NCI-H1105 treated with DMSO at 0.1 percent for 48 hours (cell line): ENCODE measurements at regions not wholly inside any gene's neighbourhood (a gene's known extent, or its start where the extent isn't known, plus 50 kb on each side); places are given as distances from the start of the nearest gene placed in this dataset.
"Not testable (repeated sequence)": the region's sequence is repeated elsewhere in the genome, so short reads cannot be mapped to it uniquely, and the experiment has no call there.

Source experiments
- DNase-seq: peaks from one replicate; lab custom pipeline; 2025; lab: John Stamatoyannopoulos, UW

- no peak for DNase-seq
These were observed 252.5 kb downstream of the SMAD2 start for GRCh38 chr18:47677952-47678351.

- DNase-seq, result no peak
These were observed 260.6 kb downstream of the SMAD2 start for GRCh38 chr18:47669815-47670214.

DNA sequence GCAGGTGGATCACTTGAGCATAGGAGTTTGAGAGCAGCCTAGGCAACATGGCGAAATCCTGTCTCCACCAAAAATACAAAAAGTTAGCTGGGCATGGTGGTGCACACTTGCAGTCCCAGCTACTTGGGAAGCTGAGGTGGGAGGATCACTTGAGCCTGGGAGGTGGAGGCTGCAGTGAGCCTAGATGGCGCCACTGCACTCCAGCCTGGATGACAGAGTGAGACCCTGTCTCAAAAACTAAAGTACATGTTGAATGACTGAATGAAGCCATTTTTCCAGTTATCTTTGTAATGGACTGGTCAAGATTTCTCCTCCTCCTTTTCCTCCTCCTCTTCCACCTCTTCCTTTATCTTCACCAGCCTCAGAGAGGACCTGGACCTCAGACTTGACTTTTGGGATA lies 272.0 kb downstream of the SMAD2 start:
- no peak for DNase-seq

- no peak for DNase-seq
These were observed 275.5 kb downstream of the SMAD2 start for GRCh38 chr18:47654988-47655387.

DNA sequence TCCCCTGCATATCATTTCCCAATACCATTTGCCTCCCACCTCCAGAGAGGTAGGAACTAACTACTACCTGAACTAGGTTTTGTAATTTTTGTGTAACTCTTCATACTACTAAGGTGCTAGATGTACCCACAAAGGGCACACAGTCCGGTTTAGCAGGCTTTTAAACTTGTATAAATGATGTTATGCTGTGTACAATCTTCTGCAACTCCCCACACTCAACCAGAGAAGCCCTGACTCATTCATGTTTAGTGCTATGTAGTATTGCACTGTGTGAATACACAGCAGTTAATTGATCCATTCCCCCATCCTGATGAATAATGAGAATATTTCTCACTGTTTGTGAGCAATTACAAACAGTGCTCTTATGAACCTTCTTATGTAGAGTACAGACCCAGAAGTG lies 285.6 kb downstream of the SMAD2 start:
- DNase-seq, result no peak

DNA sequence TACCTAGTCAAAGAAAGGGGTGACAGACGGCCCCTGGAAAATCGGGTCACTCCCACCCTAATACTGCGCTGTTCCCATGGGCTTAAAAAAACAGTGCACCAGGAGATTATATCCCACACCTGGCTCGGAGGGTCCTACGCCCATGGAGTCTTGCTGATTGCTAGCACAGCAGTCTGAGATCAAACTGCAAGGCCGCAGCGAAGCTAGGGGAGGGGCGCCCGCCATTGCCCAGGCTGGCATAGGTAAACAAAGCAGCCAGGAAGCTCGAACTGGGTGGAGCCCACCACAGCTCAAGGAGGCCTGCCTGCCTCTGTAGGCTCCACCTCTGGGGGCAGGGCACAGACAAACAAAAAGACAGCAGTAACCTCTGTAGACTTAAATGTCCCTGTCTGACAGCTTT lies 292.9 kb downstream of the SMAD2 start:
- DNase-seq, result not testable (repeated sequence)

DNA sequence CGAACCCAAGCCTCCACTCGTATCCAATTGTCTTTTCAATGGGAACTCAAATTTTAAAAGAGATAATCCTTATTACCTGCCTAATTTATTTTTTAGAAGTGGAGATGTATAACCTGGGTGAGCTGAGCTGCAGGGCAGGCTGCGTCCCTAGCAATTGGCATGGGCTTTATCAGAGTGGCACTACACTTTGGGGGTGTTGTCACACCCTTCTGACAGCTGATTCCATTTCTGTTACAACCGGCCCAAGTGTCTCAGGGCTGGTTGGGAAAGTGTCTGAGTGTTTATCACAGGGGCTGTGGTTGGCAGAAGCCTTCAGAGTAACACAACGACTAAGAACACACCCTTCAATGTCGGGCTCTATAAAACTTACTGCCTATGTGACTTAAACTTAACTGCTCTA lies 295.0 kb downstream of the SMAD2 start:
- DNase-seq, result no peak

- no peak for DNase-seq
These were observed 297.4 kb downstream of the SMAD2 start for GRCh38 chr18:47632970-47633635.

GRCh38 chr18:47628893-47629292 lies 301.6 kb downstream of the SMAD2 start:
- no peak for DNase-seq

DNA sequence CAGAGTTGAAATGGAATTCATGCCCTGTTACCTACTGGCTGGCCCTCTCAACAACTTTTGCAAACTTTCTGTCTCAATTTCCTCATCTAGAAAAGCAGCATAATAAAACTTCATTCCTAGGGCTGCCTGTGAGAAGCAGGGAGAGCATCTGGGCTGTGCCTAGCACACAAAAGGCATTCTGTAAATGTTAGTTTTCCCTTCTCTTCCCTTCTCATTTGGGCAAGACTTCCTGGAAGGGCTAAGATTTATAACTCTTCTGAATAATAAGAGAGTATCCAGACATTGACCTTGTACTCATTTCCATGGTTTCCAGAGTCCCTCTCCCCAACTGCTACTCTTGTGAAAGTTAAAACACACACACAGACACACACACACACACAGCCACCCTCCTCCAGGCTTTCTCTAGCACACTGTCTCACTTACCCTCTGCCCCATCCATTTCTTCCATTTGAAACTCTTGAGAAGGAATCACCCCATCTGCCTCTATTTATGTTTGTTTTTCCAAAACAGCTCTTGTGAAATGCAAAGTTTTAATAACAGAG lies 302.1 kb downstream of the SMAD2 start:
- no peak for DNase-seq

DNA sequence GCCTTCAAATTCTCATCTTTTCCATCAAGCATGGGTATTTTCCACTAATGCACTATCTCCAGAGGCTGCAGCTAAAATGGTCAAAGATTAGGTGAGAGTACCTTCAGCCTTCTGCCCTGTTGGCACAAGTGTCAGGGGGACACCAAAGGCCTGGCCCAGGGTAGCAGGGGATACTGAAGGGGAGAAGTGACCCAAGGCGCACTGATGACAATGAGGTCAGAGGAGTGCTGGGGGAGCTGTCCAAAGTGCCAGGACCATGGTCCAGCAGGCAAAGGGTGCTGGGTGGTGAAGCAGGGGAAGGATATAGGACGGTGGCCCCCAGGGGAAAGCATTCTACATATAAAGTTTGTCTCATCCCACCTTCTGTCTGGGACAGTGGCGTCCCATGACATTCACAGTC lies 303.4 kb downstream of the SMAD2 start:
- DNase-seq, result no peak

GRCh38 chr18:47619771-47620448 lies 310.5 kb downstream of the SMAD2 start:
- no peak for DNase-seq

DNA sequence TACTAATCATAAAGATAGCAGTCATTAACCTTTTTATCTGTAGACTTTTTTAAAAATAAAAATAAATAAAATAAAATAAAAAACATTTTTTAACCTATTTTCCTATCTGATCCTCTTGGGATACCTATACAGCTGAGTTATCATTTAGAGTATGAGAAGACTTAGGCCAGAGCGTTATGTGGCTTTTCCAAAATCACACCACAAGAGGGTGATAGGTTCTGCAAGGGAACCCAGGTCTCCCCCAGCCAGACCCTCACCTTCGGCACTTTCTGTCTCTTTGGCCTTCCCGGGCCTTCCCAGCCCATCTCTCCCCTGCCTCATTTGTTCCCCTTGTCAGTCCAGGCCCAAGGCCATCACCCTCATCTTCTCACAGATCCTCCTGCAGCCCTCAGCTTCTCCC lies 311.7 kb downstream of the SMAD2 start:
- DNase-seq, result no peak

DNA sequence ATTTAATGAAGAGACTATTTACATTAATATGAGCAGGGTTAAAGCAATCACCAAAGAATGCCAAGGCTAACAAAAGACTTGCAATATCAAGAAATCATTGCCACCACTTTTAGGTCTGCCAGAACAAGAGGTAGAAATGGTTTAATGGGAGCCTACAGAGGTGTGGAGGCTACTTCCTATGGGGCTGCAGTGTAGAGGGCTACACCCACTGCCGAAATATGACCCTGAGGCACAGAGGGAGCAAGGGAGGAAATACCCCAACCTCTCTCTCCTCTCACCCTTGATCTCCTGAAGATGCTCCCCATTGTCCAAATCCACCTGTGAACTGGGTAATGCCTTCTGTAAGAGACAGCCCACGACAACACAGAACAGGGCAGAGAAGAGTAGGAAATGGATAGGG lies 315.4 kb downstream of the SMAD2 start:
- no peak for DNase-seq

GRCh38 chr18:47613929-47614328 lies 316.5 kb downstream of the SMAD2 start:
- no peak for DNase-seq

GRCh38 chr18:47611649-47612048 lies 318.8 kb downstream of the SMAD2 start:
- DNase-seq, result no peak

- DNase-seq, result no peak
These were observed 323.9 kb downstream of the SMAD2 start for GRCh38 chr18:47606526-47606925.

DNA sequence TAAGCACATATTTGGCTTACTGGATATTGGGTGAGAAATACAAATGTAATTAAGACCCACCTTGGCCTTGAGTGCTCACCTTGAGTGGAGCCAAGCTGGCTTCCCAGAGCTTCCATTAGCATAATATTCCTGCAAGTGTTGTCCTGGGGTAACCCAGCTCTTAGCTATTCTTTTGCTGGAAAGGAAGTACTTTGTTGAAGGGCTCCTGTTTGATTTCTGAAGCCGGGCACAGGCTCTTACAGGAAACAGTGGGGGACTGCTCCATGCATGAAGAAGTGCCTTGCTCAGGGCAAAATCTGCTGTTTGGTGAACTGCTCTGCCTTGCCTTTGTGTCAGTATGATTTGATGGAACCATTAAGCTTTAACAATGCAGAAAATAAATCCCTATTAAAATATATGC lies 325.4 kb downstream of the SMAD2 start:
- no peak for DNase-seq

DNA sequence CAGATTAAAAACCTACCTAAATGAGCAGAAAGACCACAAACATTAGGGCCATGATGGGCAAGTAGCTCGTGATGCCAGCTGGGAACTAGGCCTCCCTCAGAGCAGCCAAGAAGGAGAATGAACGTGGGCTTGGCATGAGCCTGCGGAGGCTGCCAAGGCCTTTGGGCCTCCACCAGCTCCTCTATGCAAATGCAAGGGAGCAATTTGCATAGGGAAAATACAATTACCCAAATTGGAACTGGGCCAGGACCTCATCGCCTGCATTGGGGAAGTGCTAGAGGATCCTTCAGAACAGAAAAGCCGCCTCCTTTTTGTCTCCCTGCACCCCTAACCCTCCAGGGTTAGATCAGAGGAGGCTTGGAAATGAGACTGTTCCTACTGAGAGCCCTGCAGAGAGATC lies 326.4 kb downstream of the SMAD2 start:
- DNase-seq, result peak; percentile 3

GRCh38 chr18:47603158-47603557 lies 327.3 kb downstream of the SMAD2 start:
- no peak for DNase-seq

DNA sequence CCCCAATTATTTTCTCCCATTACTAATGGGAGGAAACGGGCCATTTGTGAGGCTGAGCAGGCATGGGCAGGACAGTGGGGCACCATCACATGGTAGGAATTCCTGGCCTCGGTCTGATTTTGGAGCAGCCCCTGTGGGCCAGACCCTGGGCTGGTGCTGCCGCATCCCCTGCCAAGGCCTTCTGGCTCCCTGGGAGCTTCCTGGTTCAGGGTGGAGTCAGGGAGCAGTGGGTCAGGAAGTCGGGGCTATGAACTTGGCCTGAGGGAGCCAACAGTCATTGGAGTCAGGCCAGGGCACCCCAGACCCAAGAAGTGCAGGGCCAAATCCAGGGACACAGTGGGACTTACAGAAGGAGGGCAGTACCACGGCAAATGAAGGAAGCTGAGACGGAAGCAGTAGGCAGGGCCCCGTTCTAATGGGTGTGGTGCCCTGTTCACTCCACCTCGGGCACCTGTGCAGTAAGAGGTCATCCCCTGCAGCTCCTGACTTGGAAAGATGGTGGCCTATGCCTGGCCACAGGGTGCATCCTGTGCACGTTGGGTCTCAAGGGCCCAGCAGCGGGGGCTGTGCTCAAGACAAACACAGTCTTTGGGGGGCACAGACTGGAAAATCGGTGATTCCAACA lies 328.1 kb downstream of the SMAD2 start:
- no peak for DNase-seq

- DNase-seq, result no peak
These were observed 328.7 kb downstream of the SMAD2 start for GRCh38 chr18:47601581-47602272.
